Suprapubic skin (tissue), 3 donors: ENCODE measurements at regions not wholly inside any gene's neighbourhood (a gene's known extent, or its start where the extent isn't known, plus 50 kb on each side); places are given as distances from the start of the nearest gene placed in this dataset.

ENCODE experiments used
- EP300 ChIP-seq: sonication (generic); formaldehyde crosslinking; IDR thresholded peaks from one replicate; pipeline ENCODE4 v1.6.1; 2017; ENCODE audit warnings: antibody characterized with exemption
- POLR2A ChIP-seq, 2 donors: fragments of 450-650 bp; IDR thresholded peaks; one replicate each; pipeline ENCODE4 v1.6.1; 2017; ENCODE audit warnings: antibody characterized with exemption in 2 of 2, mild to moderate bottlenecking in 2 of 2, moderate library complexity in 2 of 2
- TF ChIP-seq, protein P1 (sequence below), 2 donors: fragments of 200-600 bp in 1 of 2; fragments of 450-650 bp in 1 of 2; sonication (generic) in 1 of 2; IDR thresholded peaks; one replicate each; pipeline ENCODE4 v1.5.1; 2016 to 2019; ENCODE audit warnings: antibody characterized with exemption in 2 of 2, mild to moderate bottlenecking in 1 of 2, moderate library complexity in 1 of 2

DNA sequence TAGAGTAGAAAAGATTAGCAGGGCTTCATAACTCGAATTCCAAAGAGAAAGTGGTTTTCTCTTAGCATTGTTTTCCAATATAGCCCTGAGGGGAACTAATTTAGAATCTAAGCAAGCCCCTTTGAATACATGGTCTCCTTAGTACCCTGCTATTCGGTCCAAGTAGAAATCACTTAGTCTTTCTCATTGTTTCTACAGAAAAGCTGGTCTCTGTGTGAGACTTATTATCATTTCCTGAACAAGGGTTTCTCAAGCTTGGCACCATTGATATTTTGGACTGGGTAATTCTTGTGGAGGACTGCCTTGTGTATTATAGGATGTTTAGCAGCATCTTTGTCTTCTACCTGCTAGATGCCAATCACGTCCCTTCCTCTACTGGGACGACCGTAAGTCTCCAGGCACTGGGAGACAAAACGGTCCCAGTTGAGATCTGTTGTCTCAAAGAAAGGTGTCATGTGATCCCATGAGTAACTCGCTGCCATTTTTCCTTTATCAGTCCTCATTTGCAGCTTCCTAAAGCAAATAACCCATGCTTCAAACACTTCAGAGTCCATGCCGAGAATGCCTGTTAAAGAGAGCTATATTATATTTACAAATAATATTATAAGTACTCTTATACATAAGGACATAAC is 230.7 kb upstream of the SLCO3A1 start:
- TF ChIP-seq, protein P1, sequence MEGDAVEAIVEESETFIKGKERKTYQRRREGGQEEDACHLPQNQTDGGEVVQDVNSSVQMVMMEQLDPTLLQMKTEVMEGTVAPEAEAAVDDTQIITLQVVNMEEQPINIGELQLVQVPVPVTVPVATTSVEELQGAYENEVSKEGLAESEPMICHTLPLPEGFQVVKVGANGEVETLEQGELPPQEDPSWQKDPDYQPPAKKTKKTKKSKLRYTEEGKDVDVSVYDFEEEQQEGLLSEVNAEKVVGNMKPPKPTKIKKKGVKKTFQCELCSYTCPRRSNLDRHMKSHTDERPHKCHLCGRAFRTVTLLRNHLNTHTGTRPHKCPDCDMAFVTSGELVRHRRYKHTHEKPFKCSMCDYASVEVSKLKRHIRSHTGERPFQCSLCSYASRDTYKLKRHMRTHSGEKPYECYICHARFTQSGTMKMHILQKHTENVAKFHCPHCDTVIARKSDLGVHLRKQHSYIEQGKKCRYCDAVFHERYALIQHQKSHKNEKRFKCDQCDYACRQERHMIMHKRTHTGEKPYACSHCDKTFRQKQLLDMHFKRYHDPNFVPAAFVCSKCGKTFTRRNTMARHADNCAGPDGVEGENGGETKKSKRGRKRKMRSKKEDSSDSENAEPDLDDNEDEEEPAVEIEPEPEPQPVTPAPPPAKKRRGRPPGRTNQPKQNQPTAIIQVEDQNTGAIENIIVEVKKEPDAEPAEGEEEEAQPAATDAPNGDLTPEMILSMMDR (IDR thresholded peaks at IDR 0.05), result no peak
- TF ChIP-seq EP300 (no peak), POLR2A (IDR thresholded peaks at IDR 0.05) (no peak)
